Hematopoietic multipotent progenitor cell treated with erythropoietin and hydrocortisone succinate and interleukin-3 and kit ligand, for 17 days (in vitro differentiated cells): ENCODE measurements at regions not wholly inside any gene's neighbourhood (a gene's known extent, or its start where the extent isn't known, plus 50 kb on each side); places are given as distances from the start of the nearest gene placed in this dataset.
"Not testable (repeated sequence)": the region's sequence is repeated elsewhere in the genome, so short reads cannot be mapped to it uniquely, and the experiment has no call there.

Experiments used
- DNase-seq: peaks from one replicate; pipeline ENCODE4 v3.0.0-alpha.2; 2015; ENCODE audit warnings: low spot score

DNA sequence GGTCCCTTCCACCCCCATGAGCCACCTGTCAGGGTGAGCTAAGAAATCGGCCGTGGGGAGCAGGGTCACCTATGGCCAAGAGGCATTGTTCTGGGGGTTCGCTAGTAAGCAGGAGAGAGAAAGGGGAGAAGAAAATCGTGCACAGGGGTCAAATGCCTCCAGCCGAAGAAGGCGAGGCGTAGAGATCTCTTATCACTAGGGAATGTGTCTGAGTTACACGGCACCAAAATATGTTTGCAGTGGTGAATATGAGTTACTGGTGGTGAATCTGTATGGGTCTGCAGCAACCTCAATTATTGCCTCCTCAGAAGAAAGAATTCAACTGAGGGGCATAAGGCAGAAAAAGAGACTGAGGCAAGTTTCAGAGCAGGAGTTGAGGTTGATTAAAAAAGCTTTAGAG lies 54.2 kb upstream of the RABGAP1L start:
- no peak for DNase-seq

GRCh38 chr1:174103766-174104165 lies 55.6 kb upstream of the RABGAP1L start:
- no peak for DNase-seq

DNA sequence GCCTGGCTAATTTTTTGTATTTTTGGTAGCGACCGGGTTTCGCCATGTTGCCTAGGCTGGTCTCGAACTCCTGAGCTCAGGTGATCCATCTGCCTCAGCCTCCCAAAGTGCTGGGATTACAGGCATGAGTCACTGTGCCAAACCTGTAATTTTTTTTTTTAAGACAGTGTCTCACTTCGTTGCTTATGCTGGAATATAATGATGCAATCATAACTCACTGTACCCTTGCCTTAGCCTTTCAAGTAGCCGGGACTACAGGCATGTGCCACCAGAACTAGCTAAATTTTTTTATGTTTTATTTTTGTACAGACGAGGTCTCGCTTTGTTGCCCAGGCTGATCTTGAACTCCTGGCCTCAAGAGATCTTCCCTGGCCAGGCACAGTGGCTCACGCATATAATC lies 57.3 kb upstream of the RABGAP1L start:
- not testable (repeated sequence) for DNase-seq

GRCh38 chr1:174097426-174097825 lies 61.9 kb upstream of the RABGAP1L start:
- no peak for DNase-seq

DNA sequence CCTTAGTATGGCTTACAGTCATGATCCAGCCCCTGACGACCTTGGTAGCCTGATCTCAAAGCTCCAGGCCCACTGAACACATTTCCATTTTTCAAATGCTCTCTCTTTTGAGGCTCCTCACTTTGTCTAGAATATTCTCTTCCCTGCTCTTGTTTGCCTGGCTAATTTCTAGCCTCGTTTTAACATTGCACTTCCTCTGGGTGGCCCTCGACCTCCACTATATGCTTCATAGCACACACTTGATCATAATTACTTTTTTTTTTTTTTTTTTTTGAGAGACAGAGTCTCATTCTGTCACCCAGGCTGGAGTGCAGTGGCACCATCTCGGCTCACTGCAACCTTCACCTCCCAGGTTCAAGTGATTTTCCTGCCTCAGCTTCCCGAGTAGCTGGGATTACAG lies 65.5 kb upstream of the RABGAP1L start:
- peak; percentile 15 for DNase-seq

DNA sequence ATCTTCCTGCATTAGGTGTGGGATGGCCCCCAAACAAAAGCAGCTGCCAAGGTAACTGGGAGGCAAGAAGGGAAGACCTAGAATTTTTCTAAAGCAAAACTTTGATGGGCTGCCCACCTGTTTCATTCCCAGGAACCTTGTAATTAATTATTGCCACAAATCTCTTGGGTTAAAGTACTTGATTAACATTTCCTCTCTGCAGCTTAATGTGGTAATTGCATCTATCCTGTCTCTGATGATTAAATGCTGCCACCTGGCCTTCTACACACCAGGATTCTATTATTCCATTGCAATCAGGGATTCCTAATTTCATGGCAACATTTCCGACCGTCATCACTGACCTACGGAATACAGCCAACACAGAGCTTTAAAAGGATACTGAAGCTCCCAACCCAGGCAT lies 68.3 kb upstream of the RC3H1 start:
- DNase-seq, result no peak

DNA sequence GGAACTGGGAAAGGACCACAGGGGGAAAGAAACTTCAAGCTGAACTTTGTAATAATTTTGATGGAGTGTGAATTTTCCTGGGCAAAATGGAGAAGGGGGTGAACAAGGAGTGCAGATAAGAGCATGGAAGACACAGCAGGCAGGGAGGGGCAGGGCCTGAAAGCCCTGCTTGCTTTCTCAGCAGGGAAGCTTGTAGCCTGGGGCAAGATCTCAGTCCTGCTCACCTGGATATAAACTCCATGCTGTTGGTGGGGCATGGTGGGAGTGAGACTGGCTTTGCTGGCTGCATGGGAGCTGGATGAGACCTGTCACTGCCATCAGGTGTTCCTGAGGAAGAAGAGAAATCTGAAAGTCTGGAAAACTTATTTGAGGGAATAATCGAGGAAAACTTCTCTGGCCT lies 58.7 kb upstream of the RC3H1 start:
- no peak for DNase-seq

DNA sequence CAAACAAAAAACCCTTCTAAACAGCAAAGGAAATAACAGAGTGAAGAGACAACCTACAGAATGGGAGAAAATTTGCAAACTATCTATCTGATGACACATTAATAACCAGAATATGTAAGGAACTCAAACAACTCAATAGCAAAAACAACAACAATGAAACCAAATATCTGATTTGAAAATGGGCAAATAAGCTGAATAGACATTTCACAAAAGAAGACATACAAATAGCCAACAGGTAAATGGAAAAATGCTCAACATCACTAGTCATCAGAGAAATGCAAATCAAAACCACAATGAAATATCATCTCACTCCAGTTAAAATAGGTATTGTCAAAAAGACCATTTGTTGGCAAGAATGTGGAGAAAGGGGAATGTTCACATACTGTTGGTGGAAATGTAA lies 57.6 kb upstream of the RC3H1 start:
- DNase-seq, result no peak

DNA sequence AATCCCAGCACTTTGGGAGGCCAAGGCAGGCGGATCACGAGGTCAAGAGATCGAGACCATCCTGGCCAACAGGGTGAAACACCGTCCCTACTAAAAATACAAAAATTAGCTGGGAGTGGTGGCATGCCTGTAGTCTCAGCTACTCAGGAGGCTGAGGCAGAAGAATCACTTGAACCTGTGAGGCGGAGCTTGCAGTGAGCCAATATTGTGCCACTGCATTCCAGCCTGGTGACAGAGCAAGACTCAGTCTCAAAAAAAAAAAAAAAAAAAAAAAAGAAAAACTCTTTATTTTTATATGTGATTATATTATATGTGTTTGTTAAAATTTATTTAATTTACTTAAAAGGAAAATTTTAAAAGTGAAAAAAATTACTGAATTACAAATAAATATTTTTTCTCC lies 56.8 kb upstream of the RC3H1 start:
- not testable (repeated sequence) for DNase-seq

DNA sequence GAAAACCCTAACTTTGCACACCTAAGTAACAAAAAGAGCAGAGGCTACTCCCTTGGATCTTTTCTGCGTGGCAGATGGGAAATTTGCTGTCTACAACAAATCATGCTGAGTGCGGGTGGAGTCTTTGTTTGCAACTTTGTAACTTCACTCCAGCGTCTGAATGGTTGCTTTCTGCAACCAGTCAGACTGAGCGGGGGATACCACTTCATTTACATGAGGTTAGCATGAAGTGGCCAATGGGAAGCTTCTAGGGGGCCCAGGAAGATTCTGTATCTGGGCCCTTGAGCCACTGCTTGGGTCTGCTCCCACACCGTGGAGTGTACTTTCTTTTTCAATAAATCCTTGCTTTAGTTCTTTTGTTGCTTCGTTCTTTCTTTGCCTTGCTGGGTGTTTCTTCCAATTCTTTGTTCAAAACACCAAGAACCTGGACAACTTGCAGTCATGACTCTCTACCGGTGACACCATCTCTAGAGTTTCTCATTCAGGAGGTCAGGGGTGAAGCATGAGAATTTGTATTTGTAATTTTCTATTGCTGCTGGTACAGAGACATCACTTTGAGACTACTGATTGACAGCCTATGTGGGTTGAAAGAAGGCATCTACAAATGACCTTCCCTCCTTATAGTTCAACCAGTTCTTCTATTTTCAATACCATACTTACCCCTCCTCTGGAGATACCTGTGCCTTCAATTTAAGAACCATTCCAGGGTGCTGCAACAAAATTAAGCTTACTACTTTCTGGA lies 55.8 kb upstream of the RC3H1 start:
- DNase-seq, result no peak

- no peak for DNase-seq
These were observed 53.1 kb upstream of the RC3H1 start for GRCh38 chr1:174075245-174075692.

DNA sequence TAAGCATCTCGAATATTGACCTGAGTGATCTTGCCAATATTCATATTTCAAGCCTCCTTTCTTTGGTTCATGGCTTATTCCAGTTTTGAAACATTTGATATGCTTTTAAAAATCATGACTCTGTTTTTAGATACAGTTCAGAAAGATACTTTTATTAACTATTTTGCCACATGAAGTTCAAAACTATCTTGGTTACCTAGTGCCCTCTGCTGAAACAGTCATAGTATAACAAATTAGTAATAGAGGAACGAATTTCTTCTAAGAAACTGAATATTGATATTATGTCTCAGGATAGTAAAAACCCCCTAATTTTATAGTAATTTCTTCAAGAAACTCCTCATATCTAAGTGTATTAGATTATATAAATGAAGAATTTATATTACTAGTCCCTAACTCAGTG lies 52.6 kb upstream of the RC3H1 start:
- DNase-seq, result peak; percentile 17

DNA sequence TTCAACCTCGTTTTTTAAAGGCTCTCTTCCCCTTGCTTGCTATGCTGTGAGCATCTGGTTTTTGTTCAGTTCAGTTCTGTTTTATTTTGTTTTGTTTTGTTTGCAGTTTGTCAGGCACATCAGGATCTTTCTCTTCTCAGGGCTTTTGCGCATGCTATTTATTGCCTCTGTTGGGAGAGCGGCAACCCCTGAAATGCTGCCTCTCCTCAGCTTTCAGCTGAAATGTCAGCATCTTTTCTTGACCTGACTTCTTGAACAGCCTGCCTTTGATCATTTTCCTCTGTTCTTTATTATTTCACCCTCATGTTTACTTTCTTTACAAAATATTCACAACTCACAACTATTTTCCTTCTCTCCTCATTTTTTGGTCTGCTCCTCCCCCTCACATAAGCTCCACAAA lies 50.4 kb upstream of the RC3H1 start:
- DNase-seq, result no peak
